22Rv1 (cell line): ENCODE measurements at regions not wholly inside any gene's neighbourhood (a gene's known extent, or its start where the extent isn't known, plus 50 kb on each side); places are given as distances from the start of the nearest gene placed in this dataset.

Experiments
- CTCF ChIP-seq: fragments of 450-650 bp; IDR thresholded peaks from 2 replicates; pipeline ENCODE4 v1.5.1; 2017; ENCODE audit warnings: mild to moderate bottlenecking
- ZFX ChIP-seq: fragments of 450-650 bp; IDR thresholded peaks from 2 replicates; pipeline ENCODE4 v1.6.1; 2017; ENCODE audit warnings: antibody characterized with exemption, borderline replicate concordance

GRCh38 chr18:55912071-55912470, 324.1 kb upstream of the TCF4 start:
- TF ChIP-seq CTCF (no peak), ZFX (no peak)
